Left lung (tissue), 4 donors: ENCODE measurements at regions not wholly inside any gene's neighbourhood (a gene's known extent, or its start where the extent isn't known, plus 50 kb on each side); places are given as distances from the start of the nearest gene placed in this dataset.

Experiments
- ATAC-seq: fragments of 200-7000 bp; cut with Tn5 transposase; one replicate; pipeline ENCODE4 v1.9.1; 2020; ENCODE audit warnings: moderate library complexity
- DNase-seq, 4 donors: peaks; one replicate each; pipeline ENCODE4 v3.0.0-alpha.2; 2013 to 2020
- H3K27ac ChIP-seq, 2 donors: fragments of 200-600 bp; sonication (generic) in 1 of 2; one replicate each; pipeline versions ENCODE4 v1.5.0 to v1.8.0; 2020 to 2021
- H3K27me3 ChIP-seq, 2 donors: fragments of 200-600 bp; sonication (generic) in 1 of 2; one replicate each; pipeline versions ENCODE4 v1.5.0 to v1.8.0; 2020 to 2021
- H3K36me3 ChIP-seq, 2 donors: fragments of 200-600 bp; sonication (generic) in 1 of 2; one replicate each; pipeline versions ENCODE4 v1.5.0 to v1.8.0; 2020 to 2021
- H3K4me1 ChIP-seq, 2 donors: fragments of 200-600 bp; one replicate each; pipeline ENCODE4 v1.8.0; 2021
- H3K4me3 ChIP-seq, 2 donors: fragments of 200-600 bp; sonication (generic) in 1 of 2; one replicate each; pipeline versions ENCODE4 v1.5.0 to v1.8.0; 2020 to 2021; ENCODE audit warnings: mild to moderate bottlenecking in 1 of 2
- H3K9me3 ChIP-seq, 2 donors: fragments of 200-600 bp; sonication (generic) in 1 of 2; one replicate each; pipeline versions ENCODE4 v1.5.0 to v1.8.0; 2020 to 2021
- CTCF ChIP-seq, 2 donors: fragments of 200-600 bp; sonication (generic) in 1 of 2; IDR thresholded peaks; one replicate each; pipeline versions ENCODE4 v1.5.0 to v1.8.0; 2021; ENCODE audit warnings: antibody characterized with exemption in 2 of 2
- intact Hi-C, 2 donors: fragments of 100-400 bp; cut with DNase I; formaldehyde crosslinking; loops; one replicate each; pipeline versions ENCODE4 v1.11.2 to v1.14.2; 2022
- donor health status: DM: no; HTN: yes; CAD: no.
- donor health status: DM: no; HTN: no; CAD: no.

GRCh38 chr4:145295547-145295946, 115.2 kb upstream of the OTUD4 start:
- intact Hi-C loops = no loop called here
- Histone ChIP-seq H3K27me3 (no peaks in the 10 kb centered on the region), H3K36me3 (no peaks in the 10 kb centered on the region), H3K9me3 (no peaks in the 10 kb centered on the region), H3K4me1 (no peaks in the 10 kb centered on the region), H3K27ac (no peak overlapping the region), H3K4me3 (no peak overlapping the region)
- TF ChIP-seq CTCF (IDR thresholded peaks at IDR 0.05) = no peak
- no peak for DNase-seq
- no peak for ATAC-seq

GRCh38 chr4:145295122-145295521, 114.7 kb upstream of the OTUD4 start:
- Histone ChIP-seq H3K27me3 (no peaks in the 10 kb centered on the region), H3K9me3 (no peaks in the 10 kb centered on the region), H3K27ac (no peak overlapping the region), H3K4me1 (no peaks in the 10 kb centered on the region), H3K4me3 (no peak overlapping the region), H3K36me3 (no peaks in the 10 kb centered on the region)
- DNase-seq = no peak
- TF ChIP-seq CTCF (IDR thresholded peaks at IDR 0.05) = no peak
- intact Hi-C loops = no loop called here
- no peak for ATAC-seq

GRCh38 chr4:145293658-145294057, 113.3 kb upstream of the OTUD4 start:
- Histone ChIP-seq H3K27me3 (no peaks in the 10 kb centered on the region), H3K4me3 (no peak overlapping the region), H3K36me3 (no peaks in the 10 kb centered on the region), H3K27ac (no peak overlapping the region), H3K9me3 (no peaks in the 10 kb centered on the region), H3K4me1 (no peaks in the 10 kb centered on the region)
- DNase-seq = no peak
- intact Hi-C loops = no loop called here
- ATAC-seq = no peak
- TF ChIP-seq CTCF (IDR thresholded peaks at IDR 0.05) = no peak

GRCh38 chr4:145290955-145291354, 110.6 kb upstream of the OTUD4 start:
- H3K4me1 ChIP-seq = no peaks in the 10 kb centered on the region

GRCh38 chr4:145289403-145290076, 109.2 kb upstream of the OTUD4 start:
- no peak for TF ChIP-seq CTCF (IDR thresholded peaks at IDR 0.05)
- Histone ChIP-seq H3K27me3 (no peaks in the 10 kb centered on the region), H3K4me3 (no peak overlapping the region), H3K9me3 (no peaks in the 10 kb centered on the region), H3K27ac (no peak overlapping the region), H3K4me1 (no peaks in the 10 kb centered on the region), H3K36me3 (no peaks in the 10 kb centered on the region)
- ATAC-seq (no peak), DNase-seq (no peak)
- intact Hi-C loops = no loop called here

More at GRCh38 chr4:145290955-145291354, 110.6 kb upstream of the OTUD4 start:
- Histone ChIP-seq H3K36me3 (no peaks in the 10 kb centered on the region), H3K4me3 (no peak overlapping the region), H3K27ac (no peak overlapping the region), H3K27me3 (no peaks in the 10 kb centered on the region), H3K9me3 (no peaks in the 10 kb centered on the region)
- no peak for TF ChIP-seq CTCF (IDR thresholded peaks at IDR 0.05)
- no peak for ATAC-seq
- intact Hi-C loops = no loop called here
- DNase-seq = no peak
